ENCODE measurements at regions not wholly inside any gene's neighbourhood (a gene's known extent, or its start where the extent isn't known, plus 50 kb on each side); places are given as distances from the start of the nearest gene placed in this dataset.
"Not testable (repeated sequence)": the region's sequence is repeated elsewhere in the genome, so short reads cannot be mapped to it uniquely, and the experiment has no call there.

- not testable (repeated sequence) for DNase-seq
These were observed 203.7 kb downstream of the ALG10 start for GRCh38 chr12:34226044-34226443.

GRCh38 chr12:34228046-34228445, 205.8 kb downstream of the ALG10 start:
- DNase-seq = not testable (repeated sequence)

- not testable (repeated sequence) for DNase-seq
These were observed 206.7 kb downstream of the ALG10 start for GRCh38 chr12:34229033-34229432.

- no peak for DNase-seq
These were observed 211.3 kb downstream of the ALG10 start for GRCh38 chr12:34233618-34234017.

- no peak for DNase-seq
These were observed 213.8 kb downstream of the ALG10 start for GRCh38 chr12:34236073-34236472.

- no peak for DNase-seq
These were observed 222.3 kb downstream of the ALG10 start for GRCh38 chr12:34244608-34245007.

GRCh38 chr12:34249271-34249670, 227.0 kb downstream of the ALG10 start:
- DNase-seq = no peak

GRCh38 chr12:34251879-34252278, 229.6 kb downstream of the ALG10 start:
- not testable (repeated sequence) for DNase-seq

GRCh38 chr12:34253674-34254073, 231.4 kb downstream of the ALG10 start:
- no peak for DNase-seq

- DNase-seq = no peak
These were observed 234.8 kb downstream of the ALG10 start for GRCh38 chr12:34257093-34257492.

- not testable (repeated sequence) for DNase-seq
These were observed 239.8 kb downstream of the ALG10 start for GRCh38 chr12:34262140-34262539.

GRCh38 chr12:34264110-34264509, 241.8 kb downstream of the ALG10 start:
- DNase-seq = no peak

- not testable (repeated sequence) for DNase-seq
These were observed 251.4 kb downstream of the ALG10 start for GRCh38 chr12:34273703-34274102.

GRCh38 chr12:34275129-34275528, 252.8 kb downstream of the ALG10 start:
- DNase-seq = no peak

- DNase-seq = no peak
These were observed 264.2 kb downstream of the ALG10 start for GRCh38 chr12:34286483-34286882.

- DNase-seq = no peak
These were observed 264.6 kb downstream of the ALG10 start for GRCh38 chr12:34286934-34287333.

GRCh38 chr12:34287437-34287836, 265.1 kb downstream of the ALG10 start:
- DNase-seq = no peak

GRCh38 chr12:34287986-34288962, 266.0 kb downstream of the ALG10 start:
- no peak for DNase-seq

GRCh38 chr12:34288963-34289345, 266.7 kb downstream of the ALG10 start:
- no peak for DNase-seq

GRCh38 chr12:34289431-34290380, 267.4 kb downstream of the ALG10 start:
- no peak for DNase-seq

GRCh38 chr12:34290381-34290995, 268.2 kb downstream of the ALG10 start:
- no peak for DNase-seq

- no peak for DNase-seq
These were observed 268.7 kb downstream of the ALG10 start for GRCh38 chr12:34291001-34291400.

GRCh38 chr12:34291426-34291901, 269.2 kb downstream of the ALG10 start:
- DNase-seq = no peak
